Omental fat pad (tissue), 3 donors: ENCODE measurements at regions not wholly inside any gene's neighbourhood (a gene's known extent, or its start where the extent isn't known, plus 50 kb on each side); places are given as distances from the start of the nearest gene placed in this dataset.

ENCODE experiments used
- ATAC-seq: fragments of 150-250 bp; one replicate; pipeline ENCODE4 v1.9.1; 2016; ENCODE audit warnings: mild to moderate bottlenecking, moderate library complexity; ENCODE audit not compliant: low FRiP score
- DNase-seq: peaks from one replicate; pipeline ENCODE4 v3.0.0-alpha.2; 2019; ENCODE audit warnings: low spot score
- CTCF ChIP-seq, 3 donors: fragments of 450-650 bp; IDR thresholded peaks; one replicate each; pipeline ENCODE4 v1.5.1; 2016 to 2017; ENCODE audit warnings: antibody characterized with exemption in 3 of 3, mild to moderate bottlenecking in 3 of 3, moderate library complexity in 2 of 3

GRCh38 chr1:83693427-83694126, 305.4 kb downstream of the TTLL7 start:
- TF ChIP-seq CTCF (IDR thresholded peaks at IDR 0.05), result no peak
- no peak for ATAC-seq
- DNase-seq, result no peak

GRCh38 chr1:83692524-83693381, 306.2 kb downstream of the TTLL7 start:
- DNase-seq (no peak), ATAC-seq (no peak)
- TF ChIP-seq CTCF (IDR thresholded peaks at IDR 0.05), result no peak

- no peak for TF ChIP-seq CTCF (IDR thresholded peaks at IDR 0.05)
- no peak for ATAC-seq
- DNase-seq, result no peak
These were observed 306.9 kb downstream of the TTLL7 start for GRCh38 chr1:83691953-83692500.

GRCh38 chr1:83689921-83690868, 308.7 kb downstream of the TTLL7 start:
- no peak for ATAC-seq
- DNase-seq, result no peak
- TF ChIP-seq CTCF (IDR thresholded peaks at IDR 0.05), result no peak

GRCh38 chr1:83682132-83682531, 316.8 kb downstream of the TTLL7 start:
- TF ChIP-seq CTCF (IDR thresholded peaks at IDR 0.05), result no peak
- DNase-seq (no peak), ATAC-seq (no peak)

GRCh38 chr1:83676106-83676505, 322.8 kb downstream of the TTLL7 start:
- ATAC-seq, result no peak
- no peak for DNase-seq
- TF ChIP-seq CTCF (IDR thresholded peaks at IDR 0.05), result no peak
